ENCODE measurements at regions not wholly inside any gene's neighbourhood (a gene's known extent, or its start where the extent isn't known, plus 50 kb on each side); places are given as distances from the start of the nearest gene placed in this dataset.

GRCh38 chr3:68033867-68034266 is 379.5 kb upstream of the SUCLG2 start:
- Mint-ChIP-seq H3K4me1 (no peaks in the 10 kb centered on the region), H3K36me3 (no peaks in the 10 kb centered on the region), H3K9me3 (no peaks in the 10 kb centered on the region), H3K27me3 (ENCODE audit: low read depth) (peaks cover 21% of the 10 kb centered on the region), H3K4me3 (no peak overlapping the region), H3K27ac (no peak overlapping the region)
- no peak for DNase-seq (ENCODE audit: low spot score in 2 of 2, unreplicated experiment in 2 of 2)
- no peak for TF ChIP-seq CTCF (IDR thresholded peaks at IDR 0.05; ENCODE audit: unreplicated experiment)

- peaks cover 18% of the 10 kb centered on the region for H3K27me3 Mint-ChIP-seq (ENCODE audit: low read depth)
- no peaks in the 10 kb centered on the region for H3K9me3 Mint-ChIP-seq
Observed at GRCh38 chr3:68032209-68032608, 377.8 kb upstream of the SUCLG2 start.

GRCh38 chr3:68025189-68025588 is 370.8 kb upstream of the SUCLG2 start:
- Mint-ChIP-seq H3K27me3 (ENCODE audit: low read depth) (no peaks in the 10 kb centered on the region), H3K4me3 (no peak overlapping the region), H3K36me3 (no peaks in the 10 kb centered on the region), H3K9me3 (no peaks in the 10 kb centered on the region), H3K4me1 (no peaks in the 10 kb centered on the region), H3K27ac (no peak overlapping the region)
- no peak for TF ChIP-seq CTCF (IDR thresholded peaks at IDR 0.05; ENCODE audit: unreplicated experiment)
- DNase-seq (ENCODE audit: low spot score in 2 of 2, unreplicated experiment in 2 of 2): no peak

More at GRCh38 chr3:68032209-68032608, 377.8 kb upstream of the SUCLG2 start:
- TF ChIP-seq CTCF (IDR thresholded peaks at IDR 0.05; ENCODE audit: unreplicated experiment): no peak
- Mint-ChIP-seq H3K36me3 (no peaks in the 10 kb centered on the region), H3K27ac (no peak overlapping the region), H3K4me1 (no peaks in the 10 kb centered on the region), H3K4me3 (no peak overlapping the region)
- no peak for DNase-seq (ENCODE audit: low spot score in 2 of 2, unreplicated experiment in 2 of 2)

GRCh38 chr3:68019876-68020275 is 365.5 kb upstream of the SUCLG2 start:
- Mint-ChIP-seq H3K4me1 (no peaks in the 10 kb centered on the region), H3K4me3 (no peak overlapping the region), H3K27me3 (ENCODE audit: low read depth) (no peaks in the 10 kb centered on the region), H3K9me3 (no peaks in the 10 kb centered on the region), H3K36me3 (no peaks in the 10 kb centered on the region), H3K27ac (no peak overlapping the region)
- TF ChIP-seq CTCF (IDR thresholded peaks at IDR 0.05; ENCODE audit: unreplicated experiment): no peak
- no peak for DNase-seq (ENCODE audit: low spot score in 2 of 2, unreplicated experiment in 2 of 2)

GRCh38 chr3:68018275-68018674 is 363.9 kb upstream of the SUCLG2 start:
- no peak overlapping the region for H3K4me3 Mint-ChIP-seq
- H3K4me1 Mint-ChIP-seq: no peaks in the 10 kb centered on the region
- no peaks in the 10 kb centered on the region for H3K9me3 Mint-ChIP-seq
- no peaks in the 10 kb centered on the region for H3K27me3 Mint-ChIP-seq (ENCODE audit: low read depth)
- DNase-seq (ENCODE audit: low spot score in 2 of 2, unreplicated experiment in 2 of 2): no peak
- no peak overlapping the region for H3K27ac Mint-ChIP-seq
- no peaks in the 10 kb centered on the region for H3K36me3 Mint-ChIP-seq
- no peak for TF ChIP-seq CTCF (IDR thresholded peaks at IDR 0.05; ENCODE audit: unreplicated experiment)

GRCh38 chr3:68017069-68017468 is 362.7 kb upstream of the SUCLG2 start:
- Mint-ChIP-seq H3K27me3 (ENCODE audit: low read depth) (no peaks in the 10 kb centered on the region), H3K4me3 (no peak overlapping the region), H3K36me3 (no peaks in the 10 kb centered on the region), H3K27ac (no peak overlapping the region), H3K4me1 (no peaks in the 10 kb centered on the region), H3K9me3 (no peaks in the 10 kb centered on the region)
- TF ChIP-seq CTCF (IDR thresholded peaks at IDR 0.05; ENCODE audit: unreplicated experiment): no peak
- no peak for DNase-seq (ENCODE audit: low spot score in 2 of 2, unreplicated experiment in 2 of 2)

Measured in mesothelial cell of epicardium (in vitro differentiated cells).